ENCODE measurements at regions not wholly inside any gene's neighbourhood (a gene's known extent, or its start where the extent isn't known, plus 50 kb on each side); places are given as distances from the start of the nearest gene placed in this dataset.

GRCh38 chr1:199218533-199218932 lies 579.7 kb downstream of the PTPRC start:
- peaks cover 5% of the 10 kb centered on the region for H3K9me3 Mint-ChIP-seq
- no peak overlapping the region for H3K27ac Mint-ChIP-seq
- no peak overlapping the region for H3K4me3 Mint-ChIP-seq
- TF ChIP-seq CTCF (conservative IDR thresholded peaks at IDR 0.05) = no peak
- H3K36me3 Mint-ChIP-seq = no peaks in the 10 kb centered on the region
- H3K27me3 Mint-ChIP-seq = no peaks in the 10 kb centered on the region
- H3K4me1 Mint-ChIP-seq (ENCODE audit: unreplicated experiment) = no peaks in the 10 kb centered on the region
- no peak for DNase-seq (ENCODE audit: extremely low spot score, unreplicated experiment)

- no peaks in the 10 kb centered on the region for H3K27me3 Mint-ChIP-seq
- H3K36me3 Mint-ChIP-seq = no peaks in the 10 kb centered on the region
Measured at GRCh38 chr1:199220031-199220430, 581.2 kb downstream of the PTPRC start.

GRCh38 chr1:199221371-199222150 lies 582.7 kb downstream of the PTPRC start:
- no peak for TF ChIP-seq CTCF (conservative IDR thresholded peaks at IDR 0.05)
- DNase-seq (ENCODE audit: extremely low spot score, unreplicated experiment) = no peak
- Mint-ChIP-seq H3K9me3 (no peaks in the 10 kb centered on the region), H3K4me3 (no peak overlapping the region), H3K27ac (no peak overlapping the region), H3K4me1 (ENCODE audit: unreplicated experiment) (peaks cover 17% of the 10 kb centered on the region), H3K36me3 (no peaks in the 10 kb centered on the region), H3K27me3 (no peaks in the 10 kb centered on the region)

More at GRCh38 chr1:199220031-199220430, 581.2 kb downstream of the PTPRC start:
- no peak overlapping the region for H3K27ac Mint-ChIP-seq
- DNase-seq (ENCODE audit: extremely low spot score, unreplicated experiment) = no peak
- peaks cover 5% of the 10 kb centered on the region for H3K9me3 Mint-ChIP-seq
- no peak for TF ChIP-seq CTCF (conservative IDR thresholded peaks at IDR 0.05)
- H3K4me3 Mint-ChIP-seq = no peak overlapping the region
- peaks cover 4% of the 10 kb centered on the region for H3K4me1 Mint-ChIP-seq (ENCODE audit: unreplicated experiment)

- no peak for DNase-seq (ENCODE audit: extremely low spot score, unreplicated experiment)
- Mint-ChIP-seq H3K27ac (no peak overlapping the region), H3K36me3 (no peaks in the 10 kb centered on the region), H3K27me3 (no peaks in the 10 kb centered on the region), H3K4me3 (no peak overlapping the region), H3K4me1 (ENCODE audit: unreplicated experiment) (peaks cover 22% of the 10 kb centered on the region), H3K9me3 (no peaks in the 10 kb centered on the region)
- TF ChIP-seq CTCF (conservative IDR thresholded peaks at IDR 0.05) = no peak
Measured at GRCh38 chr1:199223936-199224335, 585.1 kb downstream of the PTPRC start.

GRCh38 chr1:199226163-199226562 lies 587.3 kb downstream of the PTPRC start:
- Mint-ChIP-seq H3K36me3 (no peaks in the 10 kb centered on the region), H3K4me3 (no peak overlapping the region), H3K27ac (no peak overlapping the region), H3K4me1 (ENCODE audit: unreplicated experiment) (peaks cover 22% of the 10 kb centered on the region), H3K27me3 (no peaks in the 10 kb centered on the region), H3K9me3 (no peaks in the 10 kb centered on the region)
- no peak for TF ChIP-seq CTCF (conservative IDR thresholded peaks at IDR 0.05)
- no peak for DNase-seq (ENCODE audit: extremely low spot score, unreplicated experiment)

Data from type B pancreatic cell (in vitro differentiated cells).